Keratinocyte (primary cell): ENCODE measurements at regions not wholly inside any gene's neighbourhood (a gene's known extent, or its start where the extent isn't known, plus 50 kb on each side); places are given as distances from the start of the nearest gene placed in this dataset.

Experiments
- EZH2 ChIP-seq: IDR thresholded peaks from one replicate; pipeline ENCODE4 v1.6.1; 2012; ENCODE audit warnings: inconsistent platforms, mild to moderate bottlenecking, low read length, moderate library complexity
- TF ChIP-seq, protein P1 (sequence below), 3 experiments: IDR thresholded peaks in 1 of 3; conservative IDR thresholded peaks in 1 of 3; optimal IDR thresholded peaks in 1 of 3; 2 replicates in 2 of 3; 3 replicates in 1 of 3; pipeline versions ENCODE3 to v1.5.1; 2011; ENCODE audit warnings: low read length in 3 of 3, mild to moderate bottlenecking in 3 of 3, moderate library complexity in 2 of 3, control low read depth in 1 of 3, inconsistent platforms in 1 of 3; ENCODE audit not compliant: insufficient read depth in 2 of 3; ENCODE audit errors: extremely low read depth in 1 of 3

DNA sequence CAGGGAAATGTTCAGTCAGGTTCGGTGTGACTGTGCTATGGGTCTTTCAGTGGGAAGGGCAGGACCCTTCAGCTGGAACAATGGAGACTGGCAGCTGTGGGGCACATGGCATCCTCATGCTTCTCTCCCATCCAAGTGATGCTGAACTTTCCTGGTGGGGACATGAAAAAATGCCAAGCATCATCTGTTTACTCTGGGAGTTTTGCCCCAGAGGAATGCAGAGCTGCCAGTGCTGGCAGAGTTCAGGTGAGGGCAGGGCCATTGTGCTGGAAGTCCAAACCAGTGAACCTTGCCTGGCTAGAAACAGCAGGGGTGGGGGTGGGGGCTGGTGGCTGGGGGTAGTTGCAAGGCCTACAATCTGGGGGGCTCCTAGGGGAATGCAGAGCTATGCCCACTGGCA lies 1320.6 kb downstream of the PCDH9 start:
- TF ChIP-seq, protein P1, sequence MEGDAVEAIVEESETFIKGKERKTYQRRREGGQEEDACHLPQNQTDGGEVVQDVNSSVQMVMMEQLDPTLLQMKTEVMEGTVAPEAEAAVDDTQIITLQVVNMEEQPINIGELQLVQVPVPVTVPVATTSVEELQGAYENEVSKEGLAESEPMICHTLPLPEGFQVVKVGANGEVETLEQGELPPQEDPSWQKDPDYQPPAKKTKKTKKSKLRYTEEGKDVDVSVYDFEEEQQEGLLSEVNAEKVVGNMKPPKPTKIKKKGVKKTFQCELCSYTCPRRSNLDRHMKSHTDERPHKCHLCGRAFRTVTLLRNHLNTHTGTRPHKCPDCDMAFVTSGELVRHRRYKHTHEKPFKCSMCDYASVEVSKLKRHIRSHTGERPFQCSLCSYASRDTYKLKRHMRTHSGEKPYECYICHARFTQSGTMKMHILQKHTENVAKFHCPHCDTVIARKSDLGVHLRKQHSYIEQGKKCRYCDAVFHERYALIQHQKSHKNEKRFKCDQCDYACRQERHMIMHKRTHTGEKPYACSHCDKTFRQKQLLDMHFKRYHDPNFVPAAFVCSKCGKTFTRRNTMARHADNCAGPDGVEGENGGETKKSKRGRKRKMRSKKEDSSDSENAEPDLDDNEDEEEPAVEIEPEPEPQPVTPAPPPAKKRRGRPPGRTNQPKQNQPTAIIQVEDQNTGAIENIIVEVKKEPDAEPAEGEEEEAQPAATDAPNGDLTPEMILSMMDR (optimal IDR thresholded peaks at IDR 0.05 in 1 of 3, IDR thresholded peaks at IDR 0.05 in 1 of 3, conservative IDR thresholded peaks at IDR 0.05 in 1 of 3; ENCODE audit: extremely low read depth in 1 of 3, insufficient read depth in 2 of 3, low read length in 3 of 3) = no peak
- no peak for TF ChIP-seq EZH2
